DMS153 (cell line): ENCODE measurements at regions not wholly inside any gene's neighbourhood (a gene's known extent, or its start where the extent isn't known, plus 50 kb on each side); places are given as distances from the start of the nearest gene placed in this dataset.
"Not testable (repeated sequence)": the region's sequence is repeated elsewhere in the genome, so short reads cannot be mapped to it uniquely, and the experiment has no call there.

Source experiments
- DNase-seq: peaks from one replicate; lab custom pipeline; 2025; lab: John Stamatoyannopoulos, UW

GRCh38 chr3:162863579-162863978 is 1367.0 kb downstream of the OTOL1 start:
- DNase-seq: no peak

GRCh38 chr3:162865466-162865865 is 1368.9 kb downstream of the OTOL1 start:
- DNase-seq: no peak

- no peak for DNase-seq
These were observed 1382.5 kb downstream of the OTOL1 start for GRCh38 chr3:162879021-162879562.

- no peak for DNase-seq
These were observed 1387.8 kb downstream of the OTOL1 start for GRCh38 chr3:162884373-162884772.

GRCh38 chr3:162892921-162893793 is 1396.5 kb downstream of the OTOL1 start:
- DNase-seq: no peak

- DNase-seq: no peak
These were observed 1400.7 kb downstream of the OTOL1 start for GRCh38 chr3:162897291-162897690.

- DNase-seq: no peak
These were observed 1435.9 kb downstream of the OTOL1 start for GRCh38 chr3:162932503-162932902.

GRCh38 chr3:162933656-162934055 is 1437.0 kb downstream of the OTOL1 start:
- DNase-seq: no peak

GRCh38 chr3:162936706-162937105 is 1440.1 kb downstream of the OTOL1 start:
- no peak for DNase-seq

GRCh38 chr3:162938083-162938482 is 1441.5 kb downstream of the OTOL1 start:
- DNase-seq: peak; percentile 2

GRCh38 chr3:162945626-162946025 is 1449.0 kb downstream of the OTOL1 start:
- DNase-seq: no peak

GRCh38 chr3:162956711-162957110 is 1460.1 kb downstream of the OTOL1 start:
- no peak for DNase-seq

- no peak for DNase-seq
These were observed 1463.7 kb downstream of the OTOL1 start for GRCh38 chr3:162960269-162960668.

GRCh38 chr3:162970292-162970691 is 1473.7 kb downstream of the OTOL1 start:
- no peak for DNase-seq

GRCh38 chr3:162971715-162972114 is 1475.1 kb downstream of the OTOL1 start:
- no peak for DNase-seq

- DNase-seq: no peak
These were observed 1476.9 kb downstream of the OTOL1 start for GRCh38 chr3:162973428-162973917.

- DNase-seq: no peak
These were observed 1481.5 kb downstream of the OTOL1 start for GRCh38 chr3:162978136-162978535.

GRCh38 chr3:162984746-162985145 is 1488.1 kb downstream of the OTOL1 start:
- DNase-seq: no peak

GRCh38 chr3:162987085-162987794 is 1490.6 kb downstream of the OTOL1 start:
- DNase-seq: not testable (repeated sequence)

- DNase-seq: no peak
These were observed 1496.1 kb downstream of the OTOL1 start for GRCh38 chr3:162992741-162993140.

GRCh38 chr3:162994165-162994564 is 1497.6 kb downstream of the OTOL1 start:
- no peak for DNase-seq

GRCh38 chr3:162996368-162996767 is 1499.8 kb downstream of the OTOL1 start:
- no peak for DNase-seq

GRCh38 chr3:162998205-162998604 is 1501.6 kb downstream of the OTOL1 start:
- DNase-seq: no peak
